PC-9 (cell line): ENCODE measurements at regions not wholly inside any gene's neighbourhood (a gene's known extent, or its start where the extent isn't known, plus 50 kb on each side); places are given as distances from the start of the nearest gene placed in this dataset.

Experiments
- BruUV-seq: library from RNA; stranded (reverse); fragments of 400-500 nt; replicated peaks from 2 replicates; lab custom pipeline; 2021; lab: Mats Ljungman, UMichigan
- CTCF ChIA-PET: fragments of 300-600 bp; sonication (Branson Sonifier 250); formaldehyde crosslinking; loops from one replicate; lab custom pipeline; 2022; ENCODE audit warnings: antibody characterized with exemption; lab: Charles Lee
- POLR2A ChIA-PET: fragments of 300-600 bp; sonication (Branson Sonifier 250); formaldehyde crosslinking; loops from one replicate; lab custom pipeline; 2022; ENCODE audit warnings: antibody characterized with exemption; ENCODE audit not compliant: unreplicated experiment; lab: Charles Lee
- DNase-seq, 2 experiments: peaks; one replicate each; pipeline versions ENCODE4 v3.0.0 to v3.0.0-alpha.2; 2015 to 2022; ENCODE audit warnings: mixed read lengths in 1 of 2
- H2AFZ ChIP-seq: fragments of 200-600 bp; sonication (generic); 2 replicates; pipeline ENCODE4 v1.8.1; 2017; ENCODE audit warnings: antibody characterized with exemption
- H3F3A ChIP-seq: fragments of 200-600 bp; sonication (generic); 2 replicates; pipeline ENCODE4 v1.8.1; 2017; ENCODE audit warnings: antibody characterized with exemption, mild to moderate bottlenecking, low read depth; ENCODE audit not compliant: insufficient read depth
- H3K27ac ChIP-seq: fragments of 200-600 bp; sonication (generic); 2 replicates; pipeline ENCODE4 v1.6.1; 2016; ENCODE audit warnings: mixed run types
- H3K27me3 ChIP-seq: fragments of 200-600 bp; sonication (generic); 2 replicates; pipeline ENCODE4 v1.6.1; 2016; ENCODE audit warnings: low read depth, mixed run types; ENCODE audit not compliant: insufficient read depth
- H3K36me3 ChIP-seq: fragments of 200-600 bp; sonication (generic); 2 replicates; pipeline ENCODE4 v1.6.1; 2016; ENCODE audit warnings: low read depth, mixed run types
- H3K4me1 ChIP-seq: fragments of 200-600 bp; sonication (generic); replicated peaks from 2 replicates; pipeline ENCODE4 v1.6.1; 2016; ENCODE audit warnings: mixed run types; ENCODE audit not compliant: insufficient read depth
- H3K4me2 ChIP-seq: fragments of 200-600 bp; sonication (generic); 2 replicates; pipeline ENCODE4 v1.6.1; 2017; ENCODE audit warnings: mixed run types
- H3K4me3 ChIP-seq: fragments of 200-600 bp; sonication (generic); 2 replicates; pipeline ENCODE4 v1.6.1; 2016; ENCODE audit warnings: mixed run types
- H3K79me2 ChIP-seq: fragments of 200-600 bp; sonication (generic); 2 replicates; pipeline ENCODE4 v1.6.1; 2017; ENCODE audit warnings: low read depth, mixed run types
- H3K9me2 ChIP-seq: fragments of 200-600 bp; sonication (generic); 2 replicates; pipeline ENCODE4 v1.8.1; 2017; ENCODE audit warnings: mild to moderate bottlenecking; ENCODE audit not compliant: insufficient read depth
- H3K9me3 ChIP-seq: fragments of 200-600 bp; sonication (generic); 2 replicates; pipeline ENCODE4 v1.8.1; 2016; ENCODE audit warnings: low read depth; ENCODE audit not compliant: insufficient read depth
- H4K20me1 ChIP-seq: fragments of 200-600 bp; sonication (generic); 2 replicates; pipeline ENCODE4 v1.8.1; 2017; ENCODE audit not compliant: insufficient read depth
- CTCF ChIP-seq: fragments of 200-600 bp; sonication (generic); conservative IDR thresholded peaks from 2 replicates; pipeline ENCODE4 v1.6.1; 2017; ENCODE audit warnings: mixed run types, antibody characterized with exemption, mild to moderate bottlenecking, moderate library complexity
- EZH2 ChIP-seq: fragments of 200-600 bp; sonication (generic); IDR thresholded peaks from 2 replicates; pipeline ENCODE4 v1.8.0; 2017; ENCODE audit warnings: antibody characterized with exemption, low read depth
- intact Hi-C: fragments of 100-400 bp; cut with micrococcal nuclease; formaldehyde crosslinking; loops from one replicate; pipeline ENCODE4 v1.10.0; 2022; ENCODE audit not compliant: unreplicated experiment

GRCh38 chr1:185474440-185475149 is 157.6 kb upstream of the IVNS1ABP start:
- Histone ChIP-seq H3K27me3 (no peaks in the 10 kb centered on the region), H2AFZ (no peak overlapping the region), H3F3A (no peaks in the 10 kb centered on the region), H3K36me3 (no peaks in the 10 kb centered on the region), H3K27ac (no peak overlapping the region), H3K79me2 (no peaks in the 10 kb centered on the region), H3K9me3 (no peaks in the 10 kb centered on the region), H3K4me3 (no peak overlapping the region), H3K4me1 (no peaks in the 10 kb centered on the region), H4K20me1 (no peaks in the 10 kb centered on the region), H3K9me2 (no peaks in the 10 kb centered on the region), H3K4me2 (no peak overlapping the region)
- POLR2A ChIA-PET, result no interaction called here
- no TSS peak for BruUV-seq
- intact Hi-C loops, result no loop called here
- TF ChIP-seq EZH2 (no peak), CTCF (no peak)
- CTCF ChIA-PET, result no interaction called here
- DNase-seq, result no peak

- intact Hi-C loops, result no loop called here
- Histone ChIP-seq H3K79me2 (no peaks in the 10 kb centered on the region), H3K4me2 (no peak overlapping the region), H3K4me3 (no peak overlapping the region), H3K27ac (no peak overlapping the region), H2AFZ (no peak overlapping the region), H3K4me1 (no peaks in the 10 kb centered on the region), H3F3A (no peaks in the 10 kb centered on the region), H3K9me2 (no peaks in the 10 kb centered on the region), H4K20me1 (no peaks in the 10 kb centered on the region), H3K36me3 (no peaks in the 10 kb centered on the region), H3K9me3 (no peaks in the 10 kb centered on the region), H3K27me3 (no peaks in the 10 kb centered on the region)
- ChIA-PET CTCF (no interaction called here), POLR2A (no interaction called here)
- BruUV-seq, result no TSS peak
- DNase-seq, result no peak
- TF ChIP-seq EZH2 (no peak), CTCF (no peak)
Measured at GRCh38 chr1:185473186-185473585, 156.1 kb upstream of the IVNS1ABP start.

GRCh38 chr1:185468626-185469025 is 151.6 kb upstream of the IVNS1ABP start:
- H3K4me1 ChIP-seq, result no peaks in the 10 kb centered on the region
- H3F3A ChIP-seq, result no peaks in the 10 kb centered on the region
- H3K79me2 ChIP-seq, result no peaks in the 10 kb centered on the region
- no TSS peak for BruUV-seq
- no peak overlapping the region for H3K4me3 ChIP-seq
- ChIA-PET POLR2A (no interaction called here), CTCF (no interaction called here)
- no peaks in the 10 kb centered on the region for H3K27me3 ChIP-seq
- H4K20me1 ChIP-seq, result no peaks in the 10 kb centered on the region
- DNase-seq, result no peak
- no peaks in the 10 kb centered on the region for H3K36me3 ChIP-seq
- TF ChIP-seq CTCF (no peak), EZH2 (no peak)
- intact Hi-C loops, result no loop called here
- H3K9me3 ChIP-seq, result no peaks in the 10 kb centered on the region
- no peak overlapping the region for H3K27ac ChIP-seq
- no peaks in the 10 kb centered on the region for H3K9me2 ChIP-seq
- H3K4me2 ChIP-seq, result no peak overlapping the region
- H2AFZ ChIP-seq, result no peak overlapping the region
